Heart left ventricle (tissue), 13 donors: ENCODE measurements at regions not wholly inside any gene's neighbourhood (a gene's known extent, or its start where the extent isn't known, plus 50 kb on each side); places are given as distances from the start of the nearest gene placed in this dataset.

Experiments
- CTCF ChIP-seq, 12 donors: fragments of 200-600 bp; sonication (generic) in 4 of 12; IDR thresholded peaks; one replicate each; pipeline versions ENCODE4 v1.5.0 to v1.8.0; 2018 to 2022; ENCODE audit warnings: antibody characterized with exemption in 12 of 12, mild to moderate bottlenecking in 5 of 12
- POLR2A ChIP-seq, 2 donors: fragments of 450-650 bp; IDR thresholded peaks; one replicate each; pipeline ENCODE4 v1.6.1; 2017; ENCODE audit warnings: antibody characterized with exemption in 2 of 2, mild to moderate bottlenecking in 2 of 2, moderate library complexity in 2 of 2
- donor health status: ischemic (EF 13 %, LVEDD 7.1; RV severe dilation, severe dysfunction).
- donor health status: DM: no; HTN: yes; CAD: no.
- donor health status: DM: no; HTN: no; CAD: no.
- donor health status: ischemic (EF 25% LVEDD 6.9; RV normal size, moderate dysfunction).
- donor health status: ischemic (EF 25% LVEDD 5.7; RV mildly dilated, moderate dysfunction).
- donor health status: ischemic (EF 35%, LVEDD 5.7; RV mildly dilated, moderate dysfunction).
- donor health status: nonischemic (EF 11% LVEDD 7.7; RV severe dilation, severe dysfunction).
- donor health status: DM: yes; HTN: yes; CAD: no.
- donor health status: PGD.
- donor health status: ischemic (EF 29% LVEDD 5.4; RV normal size, mild dysfunction).
- donor health status: nonischemic (EF 23%, LVEDD 6.1; RV moderate dilation, normal function).

GRCh38 chr9:14967450-14968321 is 57.5 kb upstream of the FREM1 start:
- TF ChIP-seq CTCF (IDR thresholded peaks at IDR 0.05) (no peak), POLR2A (IDR thresholded peaks at IDR 0.05) (no peak)
